Stimulated activated CD4-positive, alpha-beta T cell treated with anti-CD3 and anti-CD28 coated beads, Interleukin-1b, Interleukin-23, amount 100 ng/mL, for 48 hours (primary cell): ENCODE measurements at regions not wholly inside any gene's neighbourhood (a gene's known extent, or its start where the extent isn't known, plus 50 kb on each side); places are given as distances from the start of the nearest gene placed in this dataset.

ENCODE experiments used
- DNase-seq: peaks from one replicate; pipeline ENCODE4 v3.0.0-alpha.2; 2020

GRCh38 chr5:67305913-67306710, 109.5 kb upstream of the CD180 start:
- DNase-seq = no peak

GRCh38 chr5:67305401-67305800, 108.8 kb upstream of the CD180 start:
- DNase-seq = no peak

DNA sequence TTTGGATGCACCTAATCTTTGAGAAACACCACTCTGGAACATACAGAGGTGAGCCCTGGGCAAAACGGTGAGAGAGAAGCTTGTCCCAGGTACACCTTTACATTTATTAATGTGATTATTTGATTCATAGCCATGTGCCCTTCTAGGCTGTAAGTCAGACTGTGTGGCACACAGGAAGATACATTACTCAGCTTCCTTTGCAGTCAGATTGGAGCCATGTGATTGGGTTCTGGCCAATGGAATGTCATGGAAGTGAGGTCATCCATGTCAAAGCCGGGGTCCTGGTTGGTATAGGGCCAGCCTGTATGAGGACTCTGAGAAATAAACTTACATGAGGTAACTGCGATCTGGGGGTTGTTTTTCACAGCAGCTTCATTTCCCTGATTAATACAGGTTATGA, 106.8 kb upstream of the CD180 start:
- no peak for DNase-seq

- DNase-seq = no peak
Observed at GRCh38 chr5:67301285-67301903, 104.8 kb upstream of the CD180 start.

- DNase-seq = no peak
Observed at GRCh38 chr5:67300326-67300725, 103.7 kb upstream of the CD180 start.

- no peak for DNase-seq
Observed at GRCh38 chr5:67299231-67299735, 102.7 kb upstream of the CD180 start.

DNA sequence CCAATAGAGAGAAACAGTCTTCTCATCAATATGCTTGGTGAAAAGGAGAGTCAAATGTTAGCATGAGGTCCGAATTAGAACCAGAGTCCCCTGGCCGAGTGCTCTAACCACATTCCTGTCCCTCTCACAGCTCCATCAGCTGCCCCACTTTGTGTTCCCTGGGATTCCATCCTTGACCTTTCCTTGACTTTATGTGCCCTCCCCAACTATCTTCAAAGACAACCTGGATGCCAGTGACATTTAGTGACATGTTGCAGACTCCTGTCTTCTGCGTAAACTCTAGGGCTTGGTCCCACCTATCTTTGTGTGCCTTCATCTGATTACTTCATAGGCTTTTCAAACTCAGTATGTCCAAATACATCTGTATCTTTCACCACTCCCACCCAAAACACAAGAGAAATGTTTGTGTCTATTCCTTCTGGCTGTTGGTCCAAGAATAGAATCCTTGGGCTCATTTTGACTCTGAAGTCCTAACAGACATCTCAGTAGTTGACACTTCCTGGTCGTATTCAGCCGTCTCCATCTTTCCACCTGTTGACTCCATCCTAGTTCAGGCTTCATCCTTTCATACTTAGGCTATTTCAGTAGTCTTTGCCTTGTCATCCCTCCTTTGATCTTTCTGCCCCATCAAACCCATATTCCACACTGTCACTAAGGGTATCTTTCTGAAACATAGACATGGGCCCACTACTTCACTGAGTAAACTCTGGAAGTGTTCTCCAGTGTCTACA, 101.4 kb upstream of the CD180 start:
- no peak for DNase-seq

GRCh38 chr5:67297376-67297775, 100.8 kb upstream of the CD180 start:
- DNase-seq = no peak

GRCh38 chr5:67294266-67294938, 97.8 kb upstream of the CD180 start:
- no peak for DNase-seq

- no peak for DNase-seq
Observed at GRCh38 chr5:67293226-67293625, 96.6 kb upstream of the CD180 start.

DNA sequence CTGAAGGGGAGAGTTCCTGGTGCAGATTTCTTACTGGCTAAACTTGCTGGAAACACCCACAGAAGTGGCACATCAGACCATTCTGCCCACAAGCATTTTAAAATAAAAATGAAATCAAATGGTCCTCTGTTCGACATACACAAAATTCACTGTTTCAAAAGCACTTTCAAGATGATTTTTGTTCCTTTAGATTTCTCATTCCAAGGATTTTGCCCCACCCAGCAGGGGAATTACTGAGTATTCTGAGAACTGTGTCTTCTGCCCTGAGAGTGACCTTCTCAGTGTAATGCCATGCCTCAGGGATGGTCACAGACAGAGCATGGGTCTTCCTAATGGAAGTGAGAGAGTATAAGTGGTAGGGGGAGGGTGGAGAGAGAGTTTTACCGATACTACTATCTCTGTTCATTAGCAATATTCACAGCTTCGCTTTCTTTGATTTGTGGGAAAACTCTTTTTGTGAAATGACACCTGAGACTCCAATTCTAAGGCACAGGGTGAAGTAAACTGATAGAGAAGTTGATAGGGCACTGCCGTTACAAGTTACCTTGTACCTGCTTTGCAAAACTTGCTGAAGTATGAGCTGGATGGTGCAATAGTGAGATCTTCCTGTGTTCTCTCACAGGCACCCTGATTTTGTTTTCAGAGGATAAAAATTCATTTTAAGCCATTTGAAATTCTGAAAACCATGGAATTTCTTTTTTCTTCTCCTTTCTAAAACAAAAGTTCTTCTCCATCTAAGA, 95.8 kb upstream of the CD180 start:
- no peak for DNase-seq

- no peak for DNase-seq
Observed at GRCh38 chr5:67291671-67292070, 95.1 kb upstream of the CD180 start.

DNA sequence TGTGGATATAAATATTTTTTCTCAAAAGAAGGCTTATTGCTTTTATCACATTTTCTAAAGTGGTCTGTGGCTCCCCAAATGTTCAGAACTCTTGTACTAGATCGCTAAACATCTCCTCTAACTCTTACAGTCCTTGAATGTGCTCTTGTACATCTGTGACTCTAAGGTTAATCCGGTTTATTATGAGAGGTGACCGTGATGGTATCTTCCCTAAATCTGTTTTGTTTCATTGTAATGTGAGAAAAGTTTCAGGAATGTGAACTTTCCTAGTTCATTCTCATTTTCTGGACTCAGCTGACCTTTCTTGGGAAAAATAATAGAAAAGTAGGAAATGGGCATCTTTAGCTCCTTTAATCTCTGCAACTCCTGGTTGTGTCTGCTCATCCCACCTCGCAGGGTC, 94.5 kb upstream of the CD180 start:
- no peak for DNase-seq

GRCh38 chr5:67290655-67291054, 94.1 kb upstream of the CD180 start:
- DNase-seq = no peak

GRCh38 chr5:67289763-67290521, 93.3 kb upstream of the CD180 start:
- DNase-seq = no peak

- DNase-seq = no peak
Observed at GRCh38 chr5:67287510-67288268, 91.1 kb upstream of the CD180 start.

DNA sequence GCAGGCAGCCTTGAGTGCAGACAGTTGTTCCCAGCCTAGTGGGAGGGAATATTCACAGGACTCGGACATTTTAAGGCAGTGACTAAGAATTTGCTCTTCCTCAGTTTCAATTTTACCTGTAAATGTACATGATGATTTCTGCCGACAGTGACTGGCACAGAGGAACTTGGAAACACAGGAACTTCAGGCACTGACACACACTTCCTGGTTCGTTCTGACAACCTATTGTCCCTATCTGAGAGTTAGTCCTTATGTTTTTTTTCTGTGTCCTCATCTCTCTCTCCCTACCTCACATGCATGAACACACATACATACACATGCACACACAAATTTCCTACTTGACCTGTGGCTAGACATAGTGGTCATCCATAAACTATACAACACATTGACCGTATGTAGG, 89.4 kb upstream of the CD180 start:
- DNase-seq = no peak

DNA sequence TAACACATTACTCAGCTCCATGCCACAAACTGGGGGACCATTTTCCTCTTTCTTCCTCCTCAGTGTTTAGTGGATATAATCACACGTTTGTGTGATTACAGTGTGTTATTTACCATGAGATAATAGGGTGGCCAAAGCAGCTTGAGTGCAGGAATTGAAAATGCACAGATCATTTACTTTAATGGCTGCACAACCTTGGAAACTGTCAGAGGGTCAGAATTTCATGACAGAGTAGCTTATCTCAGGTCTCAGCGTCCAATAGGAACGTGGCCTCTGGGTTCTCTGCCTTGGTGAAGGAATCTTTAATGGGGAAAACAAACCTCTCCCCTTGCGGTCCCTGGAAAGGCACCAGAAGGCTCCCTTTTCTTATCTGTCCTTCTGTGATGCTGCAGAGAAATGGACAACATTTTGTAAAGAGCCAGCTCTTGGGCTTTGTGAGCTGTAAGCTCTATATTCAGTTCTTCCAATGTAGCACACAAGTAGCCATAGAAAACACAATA, 87.4 kb upstream of the CD180 start:
- DNase-seq = no peak

DNA sequence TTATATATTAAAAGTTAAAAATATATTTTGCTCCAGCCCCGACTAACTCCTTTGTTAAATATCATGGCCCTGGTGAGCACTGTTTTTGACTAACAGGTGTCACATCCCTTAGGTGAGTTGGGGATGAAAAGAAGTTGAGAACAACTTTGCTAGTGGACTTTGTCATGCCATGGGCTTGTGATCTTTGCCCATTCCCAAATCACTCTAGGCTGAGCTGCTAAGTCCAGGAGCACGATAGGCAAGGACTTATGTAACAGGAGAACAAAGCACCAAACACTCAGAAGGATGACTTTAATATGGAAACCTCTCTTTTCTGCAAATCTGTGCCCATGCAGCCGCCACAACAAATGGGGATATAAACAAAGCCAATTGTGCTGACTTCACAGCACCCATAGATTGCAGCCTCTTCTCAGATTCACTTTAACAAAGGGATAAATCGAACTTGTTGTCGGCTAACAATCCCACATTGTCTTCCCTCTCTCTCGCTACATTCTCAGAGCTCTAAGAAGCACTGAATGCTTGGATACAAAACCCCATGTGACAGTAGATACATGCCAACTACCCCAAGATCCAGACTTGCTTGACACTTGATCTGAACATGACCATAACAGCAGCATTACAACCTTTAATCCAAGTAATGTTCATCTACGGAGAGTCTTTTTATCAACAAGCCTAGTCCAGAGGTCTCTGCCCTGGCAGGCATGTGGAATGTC, 86.8 kb upstream of the CD180 start:
- DNase-seq = no peak

GRCh38 chr5:67281874-67282273, 85.3 kb upstream of the CD180 start:
- no peak for DNase-seq
